ENCODE measurements at regions not wholly inside any gene's neighbourhood (a gene's known extent, or its start where the extent isn't known, plus 50 kb on each side); places are given as distances from the start of the nearest gene placed in this dataset.

DNA sequence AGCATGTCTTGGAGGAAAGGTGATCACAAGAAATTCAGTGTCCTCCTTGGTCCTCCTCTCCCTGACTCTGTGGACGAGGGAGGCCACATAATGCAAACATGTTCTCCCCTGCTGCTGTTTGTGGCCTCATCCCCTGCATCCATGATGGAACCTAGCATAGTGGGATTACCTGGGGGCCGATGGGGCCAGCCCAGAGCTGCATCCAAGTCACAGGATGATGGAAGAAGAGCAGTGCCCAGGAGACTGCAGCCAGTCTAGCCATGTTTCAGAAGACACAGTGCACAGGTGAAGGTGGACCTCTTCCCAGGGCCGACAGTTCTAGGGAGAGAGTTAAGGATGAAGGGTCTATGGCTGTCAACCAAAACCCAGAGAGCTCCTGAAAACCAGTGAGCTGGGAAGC lies 213.6 kb upstream of the B3GAT1 start:
- TF ChIP-seq, protein P1, sequence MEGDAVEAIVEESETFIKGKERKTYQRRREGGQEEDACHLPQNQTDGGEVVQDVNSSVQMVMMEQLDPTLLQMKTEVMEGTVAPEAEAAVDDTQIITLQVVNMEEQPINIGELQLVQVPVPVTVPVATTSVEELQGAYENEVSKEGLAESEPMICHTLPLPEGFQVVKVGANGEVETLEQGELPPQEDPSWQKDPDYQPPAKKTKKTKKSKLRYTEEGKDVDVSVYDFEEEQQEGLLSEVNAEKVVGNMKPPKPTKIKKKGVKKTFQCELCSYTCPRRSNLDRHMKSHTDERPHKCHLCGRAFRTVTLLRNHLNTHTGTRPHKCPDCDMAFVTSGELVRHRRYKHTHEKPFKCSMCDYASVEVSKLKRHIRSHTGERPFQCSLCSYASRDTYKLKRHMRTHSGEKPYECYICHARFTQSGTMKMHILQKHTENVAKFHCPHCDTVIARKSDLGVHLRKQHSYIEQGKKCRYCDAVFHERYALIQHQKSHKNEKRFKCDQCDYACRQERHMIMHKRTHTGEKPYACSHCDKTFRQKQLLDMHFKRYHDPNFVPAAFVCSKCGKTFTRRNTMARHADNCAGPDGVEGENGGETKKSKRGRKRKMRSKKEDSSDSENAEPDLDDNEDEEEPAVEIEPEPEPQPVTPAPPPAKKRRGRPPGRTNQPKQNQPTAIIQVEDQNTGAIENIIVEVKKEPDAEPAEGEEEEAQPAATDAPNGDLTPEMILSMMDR (IDR thresholded peaks at IDR 0.05) = no peak
- no peak for TF ChIP-seq POLR2A (IDR thresholded peaks at IDR 0.05)

Measured in thyroid gland (tissue), 4 donors.